AG04450 (cell line): ENCODE measurements at regions not wholly inside any gene's neighbourhood (a gene's known extent, or its start where the extent isn't known, plus 50 kb on each side); places are given as distances from the start of the nearest gene placed in this dataset.

Experiments used
- CTCF ChIA-PET: fragments of 300-600, 350-600 bp; formaldehyde crosslinking; extraction: SDS; loops from one replicate; lab custom pipeline; 2022; ENCODE audit warnings: antibody characterized with exemption, inconsistent platforms; lab: Charles Lee
- POLR2A ChIA-PET: fragments of 350-600 bp; formaldehyde crosslinking; extraction: SDS; loops from one replicate; lab custom pipeline; 2021; ENCODE audit warnings: antibody characterized with exemption, inconsistent platforms; lab: Yijun Ruan, JAX
- DNase-seq: peaks from one replicate; pipeline ENCODE4 v3.0.0-alpha.2; 2011; ENCODE audit warnings: low read depth, low spot score
- H3K27ac ChIP-seq: one replicate; pipeline ENCODE4 v1.5.1; 2012; ENCODE audit warnings: low read depth, low read length, control low read depth
- H3K27me3 ChIP-seq: one replicate; pipeline ENCODE4 v1.6.0; 2012; ENCODE audit warnings: low read length; ENCODE audit not compliant: control insufficient read depth, insufficient read depth
- H3K4me3 ChIP-seq: 2 replicates; pipeline ENCODE4 v1.5.1; 2011; ENCODE audit warnings: mild to moderate bottlenecking, low read depth, low read length, control low read depth
- H3K9me3 ChIP-seq: 2 replicates; pipeline ENCODE4 v1.5.1; 2012; ENCODE audit warnings: low read length; ENCODE audit not compliant: control insufficient read depth, insufficient read depth
- TF ChIP-seq, protein P1 (sequence below): IDR thresholded peaks from 2 replicates; pipeline ENCODE4 v1.5.1; 2011; ENCODE audit warnings: low read depth, low read length, control low read depth, inconsistent platforms

- no peak overlapping the region for H3K27ac ChIP-seq
- H3K4me3 ChIP-seq, result no peak overlapping the region
- no peak for DNase-seq
- CTCF ChIA-PET, result no interaction called here
- TF ChIP-seq, protein P1, sequence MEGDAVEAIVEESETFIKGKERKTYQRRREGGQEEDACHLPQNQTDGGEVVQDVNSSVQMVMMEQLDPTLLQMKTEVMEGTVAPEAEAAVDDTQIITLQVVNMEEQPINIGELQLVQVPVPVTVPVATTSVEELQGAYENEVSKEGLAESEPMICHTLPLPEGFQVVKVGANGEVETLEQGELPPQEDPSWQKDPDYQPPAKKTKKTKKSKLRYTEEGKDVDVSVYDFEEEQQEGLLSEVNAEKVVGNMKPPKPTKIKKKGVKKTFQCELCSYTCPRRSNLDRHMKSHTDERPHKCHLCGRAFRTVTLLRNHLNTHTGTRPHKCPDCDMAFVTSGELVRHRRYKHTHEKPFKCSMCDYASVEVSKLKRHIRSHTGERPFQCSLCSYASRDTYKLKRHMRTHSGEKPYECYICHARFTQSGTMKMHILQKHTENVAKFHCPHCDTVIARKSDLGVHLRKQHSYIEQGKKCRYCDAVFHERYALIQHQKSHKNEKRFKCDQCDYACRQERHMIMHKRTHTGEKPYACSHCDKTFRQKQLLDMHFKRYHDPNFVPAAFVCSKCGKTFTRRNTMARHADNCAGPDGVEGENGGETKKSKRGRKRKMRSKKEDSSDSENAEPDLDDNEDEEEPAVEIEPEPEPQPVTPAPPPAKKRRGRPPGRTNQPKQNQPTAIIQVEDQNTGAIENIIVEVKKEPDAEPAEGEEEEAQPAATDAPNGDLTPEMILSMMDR, result no peak
- no peaks in the 10 kb centered on the region for H3K27me3 ChIP-seq
- POLR2A ChIA-PET, result interaction anchor here (0.5 kb wide), 1 partner anchor 77 kb away, joined by 3 read pairs; no protein-coding TSS in a partner anchor
- peaks cover 2% of the 10 kb centered on the region; the same call in 1 of the 2 replicates for H3K9me3 ChIP-seq
These were observed 401.6 kb upstream of the TNP1 start for GRCh38 chr2:217261452-217261851.

GRCh38 chr2:217260441-217261115 is 400.7 kb upstream of the TNP1 start:
- ChIA-PET CTCF (no interaction called here), POLR2A (no interaction called here)
- DNase-seq, result no peak
- TF ChIP-seq, protein P1, result no peak
- Histone ChIP-seq H3K4me3 (no peak overlapping the region), H3K9me3 (no peaks in the 10 kb centered on the region), H3K27ac (no peak overlapping the region), H3K27me3 (no peaks in the 10 kb centered on the region)

DNA sequence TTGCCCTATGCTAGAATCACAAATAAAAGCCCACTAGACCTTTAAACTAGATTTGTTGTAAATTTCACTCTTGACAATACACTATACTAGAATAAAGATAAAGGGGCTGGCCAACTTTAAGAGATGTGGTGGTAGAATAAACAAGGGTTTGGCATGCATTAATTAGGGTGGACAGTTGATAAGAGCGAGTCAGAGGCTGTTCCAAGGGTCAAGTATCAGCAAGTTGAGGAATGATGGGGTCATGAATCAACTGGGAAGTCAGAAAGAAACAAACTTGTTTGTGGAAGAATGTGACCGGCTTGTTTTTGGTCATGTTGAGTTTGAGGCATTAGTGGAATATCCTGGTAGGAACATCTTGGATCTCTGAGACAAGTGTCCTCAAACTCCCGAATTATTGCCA is 398.3 kb upstream of the TNP1 start:
- ChIA-PET CTCF (no interaction called here), POLR2A (no interaction called here)
- no peak overlapping the region for H3K27ac ChIP-seq
- TF ChIP-seq, protein P1, result no peak
- DNase-seq, result no peak
- H3K27me3 ChIP-seq, result no peaks in the 10 kb centered on the region
- no peaks in the 10 kb centered on the region for H3K9me3 ChIP-seq
- no peak overlapping the region for H3K4me3 ChIP-seq

- Histone ChIP-seq H3K27ac (no peak overlapping the region), H3K27me3 (no peaks in the 10 kb centered on the region), H3K9me3 (no peaks in the 10 kb centered on the region), H3K4me3 (no peak overlapping the region)
- CTCF ChIA-PET, result interaction anchor here (0.8 to 1.2 kb wide), 2 partner anchors 12 to 558 kb away, joined by 3 read pairs; no protein-coding TSS in a partner anchor
- no peak for DNase-seq
- TF ChIP-seq, protein P1, result no peak
- POLR2A ChIA-PET, result interaction anchor here (0.6 to 1.2 kb wide), 2 partner anchors 561 to 565 kb away, joined by 3 to 7 read pairs; partner anchors contain the start of gene IGFBP5
These were observed 396.4 kb upstream of the TNP1 start for GRCh38 chr2:217256251-217256650.

- Histone ChIP-seq H3K9me3 (no peaks in the 10 kb centered on the region), H3K4me3 (no peak overlapping the region), H3K27ac (no peak overlapping the region), H3K27me3 (no peaks in the 10 kb centered on the region)
- ChIA-PET CTCF (interaction anchor here (0.5 kb wide), 1 partner anchor 83 kb away, joined by 3 read pairs; no protein-coding TSS in a partner anchor), POLR2A (no interaction called here)
- TF ChIP-seq, protein P1, result no peak
- no peak for DNase-seq
These were observed 394.2 kb upstream of the TNP1 start for GRCh38 chr2:217254111-217254510.
